HG03520 (cell line): ENCODE measurements at regions not wholly inside any gene's neighbourhood (a gene's known extent, or its start where the extent isn't known, plus 50 kb on each side); places are given as distances from the start of the nearest gene placed in this dataset.

Experiments
- ATAC-seq: cut with Tn5 transposase; IDR thresholded peaks from one replicate; pipeline ENCODE4 v1.9.1; 2021; ENCODE audit warnings: mild to moderate bottlenecking, moderate library complexity; ENCODE audit not compliant: unreplicated experiment

- ATAC-seq: no peak
These were observed 71.7 kb upstream of the WIPF1 start for GRCh38 chr2:174669336-174669735.

- no peak for ATAC-seq
These were observed 70.5 kb upstream of the WIPF1 start for GRCh38 chr2:174668075-174668474.

DNA sequence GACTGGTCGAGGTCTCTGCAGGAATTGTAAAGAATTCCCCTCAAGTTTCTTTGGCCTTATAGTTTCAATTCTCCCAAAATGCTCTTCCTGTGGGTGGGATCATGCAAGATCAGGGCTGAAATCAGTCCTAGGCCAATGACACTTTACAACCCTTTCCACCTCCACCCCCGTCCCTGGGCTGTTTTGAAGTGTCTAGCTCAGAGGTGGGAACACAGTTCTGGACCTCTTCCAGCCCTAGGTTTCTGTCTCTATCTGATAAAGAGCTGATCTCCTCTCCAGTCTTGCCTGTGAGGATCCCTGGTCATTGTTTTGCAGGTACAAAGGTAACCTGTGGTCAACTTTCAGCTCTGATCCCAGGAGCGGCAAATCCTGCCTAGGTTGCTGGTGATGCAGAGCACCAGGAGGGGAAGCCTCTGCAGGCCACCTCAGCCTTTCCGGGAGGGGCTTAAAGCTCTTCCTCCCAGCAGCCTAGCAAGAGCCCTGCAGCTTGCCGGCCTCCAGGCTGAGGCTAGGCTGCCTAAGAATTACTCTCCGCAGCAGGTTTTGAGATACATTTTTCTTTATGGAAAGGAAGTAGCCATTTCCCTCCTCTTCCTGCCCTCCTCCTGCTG, 69.8 kb upstream of the WIPF1 start:
- ATAC-seq: no peak

GRCh38 chr2:174666845-174667244, 69.2 kb upstream of the WIPF1 start:
- ATAC-seq: no peak

DNA sequence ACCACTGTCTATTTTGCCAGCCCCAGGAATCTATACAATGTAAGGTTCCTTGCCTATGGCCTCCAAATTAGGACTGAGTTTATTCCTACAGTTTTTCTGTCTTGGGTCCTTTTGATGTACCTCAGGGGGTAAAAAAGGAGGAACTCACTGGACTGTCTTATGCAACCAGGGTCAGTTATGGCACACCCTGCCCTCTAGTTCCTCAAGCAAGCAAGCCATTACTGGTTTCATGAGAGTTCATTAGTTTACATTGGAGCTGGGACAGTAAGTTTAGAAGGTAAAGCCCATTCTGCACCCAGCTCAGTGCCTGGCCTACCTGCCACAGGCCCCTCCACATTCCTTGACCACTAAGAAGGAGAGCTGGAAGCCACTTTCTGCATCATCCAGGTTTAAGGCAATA, 68.7 kb upstream of the WIPF1 start:
- no peak for ATAC-seq

- no peak for ATAC-seq
These were observed 66.6 kb upstream of the WIPF1 start for GRCh38 chr2:174664084-174664759.

GRCh38 chr2:174663550-174663949, 65.9 kb upstream of the WIPF1 start:
- ATAC-seq: no peak

GRCh38 chr2:174662859-174663258, 65.3 kb upstream of the WIPF1 start:
- ATAC-seq: no peak

DNA sequence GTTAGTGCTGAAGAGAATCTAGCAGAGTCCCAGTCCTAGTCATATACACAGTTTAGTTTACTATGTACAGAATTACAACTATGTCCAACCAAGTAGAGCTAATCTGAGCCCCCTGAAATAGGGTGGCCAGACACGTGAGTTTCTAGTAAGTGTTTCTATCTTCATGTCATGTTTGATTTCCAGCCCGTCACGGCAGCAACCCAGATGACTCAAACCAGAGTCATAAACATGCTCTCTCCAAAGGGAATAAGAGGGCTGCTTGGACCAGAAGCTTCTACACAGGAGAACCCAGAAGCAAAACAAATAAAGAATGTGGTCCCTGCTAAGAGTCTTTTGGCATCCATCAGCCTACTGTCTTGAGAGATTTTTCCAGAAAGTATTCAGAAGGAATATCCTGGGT, 64.9 kb upstream of the WIPF1 start:
- ATAC-seq: no peak

GRCh38 chr2:174660984-174661675, 63.5 kb upstream of the WIPF1 start:
- ATAC-seq: no peak

DNA sequence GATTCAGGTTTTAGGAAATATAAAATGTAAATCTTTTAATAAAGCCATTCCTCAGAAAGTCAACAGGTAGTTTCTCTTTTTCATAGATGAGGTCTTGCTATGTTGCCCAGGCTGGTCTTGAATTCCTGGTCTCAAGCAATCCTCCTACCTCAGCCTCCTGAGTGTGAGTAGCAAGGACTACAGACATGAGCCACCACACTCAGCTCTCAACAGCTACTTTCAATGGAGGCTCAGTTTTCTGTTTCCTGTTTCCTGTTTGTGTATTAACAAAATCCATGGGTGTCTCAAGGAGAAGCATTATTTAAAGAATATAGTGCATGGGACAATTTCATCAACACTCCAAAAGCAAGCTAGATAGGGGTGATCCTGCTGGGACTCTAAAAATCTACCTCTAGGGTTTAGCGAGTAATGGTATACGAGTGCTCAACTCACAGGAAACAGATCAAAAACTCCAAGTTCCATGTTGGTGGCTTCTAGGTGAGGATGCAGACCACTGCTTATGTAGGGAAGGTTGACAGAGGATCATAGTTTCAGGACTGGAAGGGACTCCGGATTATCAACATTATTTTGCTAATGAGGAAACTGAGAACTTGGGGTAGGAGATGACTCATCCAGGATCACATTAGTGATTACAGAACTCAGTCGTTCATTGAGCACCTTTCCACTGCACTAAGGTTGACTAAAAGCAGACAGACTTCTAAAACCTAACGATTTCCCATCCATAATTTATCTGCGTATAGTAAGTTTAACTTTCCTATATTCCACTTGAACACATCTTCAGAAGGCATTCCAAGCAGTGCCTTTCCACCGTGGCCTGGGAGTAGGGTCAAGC, 61.7 kb upstream of the WIPF1 start:
- no peak for ATAC-seq

- ATAC-seq: no peak
These were observed 59.1 kb upstream of the WIPF1 start for GRCh38 chr2:174656676-174657176.

GRCh38 chr2:174656035-174656434, 58.4 kb upstream of the WIPF1 start:
- ATAC-seq: no peak

- ATAC-seq: no peak
These were observed 56.9 kb upstream of the WIPF1 start for GRCh38 chr2:174654419-174654941.

- no peak for ATAC-seq
These were observed 51.3 kb upstream of the WIPF1 start for GRCh38 chr2:174648896-174649295.
